ENCODE measurements at regions not wholly inside any gene's neighbourhood (a gene's known extent, or its start where the extent isn't known, plus 50 kb on each side); places are given as distances from the start of the nearest gene placed in this dataset.

DNA sequence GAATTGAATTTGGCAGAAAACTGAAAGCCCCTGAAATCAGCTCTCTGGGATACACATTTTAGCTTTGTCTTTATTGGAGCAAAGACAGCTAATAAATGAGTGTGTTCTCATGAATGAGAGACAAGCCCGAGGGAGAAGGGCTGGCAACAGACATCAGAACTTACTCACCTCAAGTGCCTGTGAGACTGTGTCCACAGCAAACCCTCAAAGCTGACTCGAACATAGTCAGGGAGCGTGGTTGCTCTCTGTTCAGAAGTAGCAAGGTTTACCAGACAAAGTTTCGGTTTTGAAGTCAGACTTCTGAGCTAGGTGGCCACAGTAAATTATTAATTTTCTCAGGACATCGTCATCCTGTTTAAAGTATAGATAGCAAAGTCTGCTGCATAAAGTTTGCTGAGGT lies 207.9 kb downstream of the CMPK2 start:
- TF ChIP-seq, protein P1, sequence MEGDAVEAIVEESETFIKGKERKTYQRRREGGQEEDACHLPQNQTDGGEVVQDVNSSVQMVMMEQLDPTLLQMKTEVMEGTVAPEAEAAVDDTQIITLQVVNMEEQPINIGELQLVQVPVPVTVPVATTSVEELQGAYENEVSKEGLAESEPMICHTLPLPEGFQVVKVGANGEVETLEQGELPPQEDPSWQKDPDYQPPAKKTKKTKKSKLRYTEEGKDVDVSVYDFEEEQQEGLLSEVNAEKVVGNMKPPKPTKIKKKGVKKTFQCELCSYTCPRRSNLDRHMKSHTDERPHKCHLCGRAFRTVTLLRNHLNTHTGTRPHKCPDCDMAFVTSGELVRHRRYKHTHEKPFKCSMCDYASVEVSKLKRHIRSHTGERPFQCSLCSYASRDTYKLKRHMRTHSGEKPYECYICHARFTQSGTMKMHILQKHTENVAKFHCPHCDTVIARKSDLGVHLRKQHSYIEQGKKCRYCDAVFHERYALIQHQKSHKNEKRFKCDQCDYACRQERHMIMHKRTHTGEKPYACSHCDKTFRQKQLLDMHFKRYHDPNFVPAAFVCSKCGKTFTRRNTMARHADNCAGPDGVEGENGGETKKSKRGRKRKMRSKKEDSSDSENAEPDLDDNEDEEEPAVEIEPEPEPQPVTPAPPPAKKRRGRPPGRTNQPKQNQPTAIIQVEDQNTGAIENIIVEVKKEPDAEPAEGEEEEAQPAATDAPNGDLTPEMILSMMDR (conservative IDR thresholded peaks at IDR 0.05; ENCODE audit: low read length) = no peak
- TF ChIP-seq EZH2phosphoT487 (IDR thresholded peaks at IDR 0.05; ENCODE audit: borderline replicate concordance) = no peak

Data from Loucy (cell line).